Esophagus muscularis mucosa (tissue), 3 donors: ENCODE measurements at regions not wholly inside any gene's neighbourhood (a gene's known extent, or its start where the extent isn't known, plus 50 kb on each side); places are given as distances from the start of the nearest gene placed in this dataset.

ENCODE experiments used
- EP300 ChIP-seq: sonication (generic); formaldehyde crosslinking; IDR thresholded peaks from one replicate; pipeline ENCODE4 v1.6.1; 2017; ENCODE audit warnings: antibody characterized with exemption
- POLR2AphosphoS5 ChIP-seq, 2 donors: sonication (generic); formaldehyde crosslinking; IDR thresholded peaks; one replicate each; pipeline ENCODE4 v1.6.1; 2017; ENCODE audit warnings: antibody characterized with exemption in 2 of 2

DNA sequence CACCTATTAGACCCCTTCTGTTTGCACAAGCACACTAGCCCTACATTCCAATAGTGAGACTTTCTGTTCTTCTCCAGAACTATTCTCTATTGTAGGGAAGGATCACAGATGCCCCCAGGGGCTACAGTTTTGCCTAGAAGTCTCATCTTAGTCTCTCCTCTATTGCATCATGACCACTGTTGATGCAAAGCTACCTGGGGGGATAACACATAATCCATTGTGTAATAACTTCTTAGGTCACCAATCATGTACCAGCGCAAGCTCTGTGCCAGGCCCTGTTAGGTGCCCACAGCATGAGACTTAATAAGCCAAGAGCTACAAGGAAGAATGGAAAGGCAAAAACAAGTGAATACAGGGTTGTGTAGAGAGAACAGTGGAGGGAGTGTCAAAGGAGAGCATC, 98.1 kb upstream of the TNFAIP3 start:
- TF ChIP-seq EP300 (no peak), POLR2AphosphoS5 (IDR thresholded peaks at IDR 0.05) (no peak)
